HUES64 (cell line): ENCODE measurements at regions not wholly inside any gene's neighbourhood (a gene's known extent, or its start where the extent isn't known, plus 50 kb on each side); places are given as distances from the start of the nearest gene placed in this dataset.
"Not testable (repeated sequence)": the region's sequence is repeated elsewhere in the genome, so short reads cannot be mapped to it uniquely, and the experiment has no call there.

Experiments
- H3K27ac ChIP-seq: 2 replicates; pipeline ENCODE4 v1.7.0; 2013; ENCODE audit warnings: low read depth, low read length, inconsistent platforms
- H3K27me3 ChIP-seq: 2 replicates; pipeline ENCODE4 v1.6.1; 2013; ENCODE audit warnings: mild to moderate bottlenecking, low read length; ENCODE audit not compliant: insufficient read depth
- H3K36me3 ChIP-seq: 2 replicates; pipeline ENCODE4 v1.6.1; 2013; ENCODE audit warnings: mild to moderate bottlenecking, low read length; ENCODE audit not compliant: insufficient read depth
- H3K4me1 ChIP-seq: 2 replicates; pipeline ENCODE4 v1.6.1; 2013; ENCODE audit warnings: mild to moderate bottlenecking, low read length, moderate library complexity; ENCODE audit not compliant: insufficient read depth
- H3K4me3 ChIP-seq: 2 replicates; pipeline ENCODE4 v1.5.1; 2013; ENCODE audit warnings: mild to moderate bottlenecking, low read length, moderate library complexity
- H3K9ac ChIP-seq: 2 replicates; pipeline ENCODE4 v1.6.1; 2013; ENCODE audit warnings: mild to moderate bottlenecking, low read depth, low read length
- H3K9me3 ChIP-seq: 2 replicates; pipeline ENCODE4 v1.6.1; 2013; ENCODE audit warnings: low read depth, low read length; ENCODE audit not compliant: insufficient read depth
- whole genome bisulfite sequencing: fragments of 150-250, 120-280 bp; methylation state at CpG from one replicate; pipeline ENCODE4 v1.1.7; 2013; ENCODE audit warnings: missing lambda C conversion rate; 5-methylcytosine and 5-hydroxymethylcytosine counted together

- H3K4me1 ChIP-seq = no peaks in the 10 kb centered on the region
- 96% methylated on average over 4 of the region's 4 CpGs for WGBS
- H3K4me3 ChIP-seq = no peak overlapping the region
- no peak overlapping the region for H3K9ac ChIP-seq
- no peaks in the 10 kb centered on the region for H3K9me3 ChIP-seq
- no peaks in the 10 kb centered on the region for H3K36me3 ChIP-seq
- H3K27ac ChIP-seq = no peak overlapping the region
- H3K27me3 ChIP-seq = no peaks in the 10 kb centered on the region
These were observed 151.4 kb upstream of the TNFAIP3 start for GRCh38 chr6:137715589-137716045.

GRCh38 chr6:137717074-137718073, 149.7 kb upstream of the TNFAIP3 start:
- no peaks in the 10 kb centered on the region for H3K27me3 ChIP-seq
- no peak overlapping the region for H3K9ac ChIP-seq
- no peaks in the 10 kb centered on the region for H3K9me3 ChIP-seq
- H3K27ac ChIP-seq = no peak overlapping the region
- no peaks in the 10 kb centered on the region for H3K36me3 ChIP-seq
- H3K4me1 ChIP-seq = no peaks in the 10 kb centered on the region
- WGBS = 89% methylated on average over 7 of the region's 7 CpGs
- no peak overlapping the region for H3K4me3 ChIP-seq

GRCh38 chr6:137718903-137719302, 148.2 kb upstream of the TNFAIP3 start:
- H3K4me3 ChIP-seq, H3K27ac ChIP-seq, H3K9ac ChIP-seq, H3K36me3 ChIP-seq, H3K9me3 ChIP-seq, H3K4me1 ChIP-seq, H3K27me3 ChIP-seq: not testable (repeated sequence)
- WGBS = 96% methylated on average over 5 of the region's 5 CpGs

- Histone ChIP-seq H3K27me3 (no peaks in the 10 kb centered on the region), H3K36me3 (no peaks in the 10 kb centered on the region), H3K4me3 (no peak overlapping the region), H3K4me1 (no peaks in the 10 kb centered on the region), H3K9me3 (no peaks in the 10 kb centered on the region), H3K9ac (no peak overlapping the region), H3K27ac (no peak overlapping the region)
- WGBS = 93% methylated on average over 5 of the region's 5 CpGs
These were observed 144.2 kb upstream of the TNFAIP3 start for GRCh38 chr6:137722749-137723272.

GRCh38 chr6:137723273-137724017, 143.6 kb upstream of the TNFAIP3 start:
- Histone ChIP-seq H3K4me1 (no peaks in the 10 kb centered on the region), H3K4me3 (no peak overlapping the region), H3K9me3 (no peaks in the 10 kb centered on the region), H3K9ac (no peak overlapping the region), H3K36me3 (no peaks in the 10 kb centered on the region), H3K27ac (no peak overlapping the region), H3K27me3 (no peaks in the 10 kb centered on the region)
- 90% methylated on average over 4 of the region's 4 CpGs for WGBS

GRCh38 chr6:137724018-137724403, 143.0 kb upstream of the TNFAIP3 start:
- H3K36me3 ChIP-seq = no peaks in the 10 kb centered on the region
- H3K27me3 ChIP-seq = no peaks in the 10 kb centered on the region
- no peak overlapping the region for H3K9ac ChIP-seq
- no peak overlapping the region for H3K4me3 ChIP-seq
- no peaks in the 10 kb centered on the region for H3K9me3 ChIP-seq
- WGBS = 88% methylated on average over 3 of the region's 3 CpGs
- no peaks in the 10 kb centered on the region for H3K4me1 ChIP-seq
- H3K27ac ChIP-seq = no peak overlapping the region

GRCh38 chr6:137724495-137725211, 142.4 kb upstream of the TNFAIP3 start:
- H3K27ac ChIP-seq = no peak overlapping the region
- 98% methylated on average over 9 of the region's 10 CpGs for WGBS
- H3K9ac ChIP-seq = no peak overlapping the region

GRCh38 chr6:137725949-137726348, 141.1 kb upstream of the TNFAIP3 start:
- no peaks in the 10 kb centered on the region for H3K27me3 ChIP-seq
- no peaks in the 10 kb centered on the region for H3K36me3 ChIP-seq
- H3K9ac ChIP-seq = no peak overlapping the region
- 93% methylated on average over 2 of the region's 2 CpGs for WGBS
- H3K4me3 ChIP-seq = no peak overlapping the region
- H3K27ac ChIP-seq = no peak overlapping the region
- H3K4me1 ChIP-seq = no peaks in the 10 kb centered on the region
- no peaks in the 10 kb centered on the region for H3K9me3 ChIP-seq

More at GRCh38 chr6:137724495-137725211, 142.4 kb upstream of the TNFAIP3 start:
- H3K4me3 ChIP-seq = no peak overlapping the region
- H3K9me3 ChIP-seq = no peaks in the 10 kb centered on the region
- no peaks in the 10 kb centered on the region for H3K27me3 ChIP-seq
- no peaks in the 10 kb centered on the region for H3K36me3 ChIP-seq
- H3K4me1 ChIP-seq = no peaks in the 10 kb centered on the region

GRCh38 chr6:137726582-137726981, 140.5 kb upstream of the TNFAIP3 start:
- WGBS = 91% methylated on average over 1 of the region's 1 CpG
- no peaks in the 10 kb centered on the region for H3K9me3 ChIP-seq
- no peaks in the 10 kb centered on the region for H3K27me3 ChIP-seq
- no peak overlapping the region for H3K27ac ChIP-seq
- H3K36me3 ChIP-seq = no peaks in the 10 kb centered on the region
- H3K4me3 ChIP-seq = no peak overlapping the region
- H3K9ac ChIP-seq = no peak overlapping the region
- H3K4me1 ChIP-seq = no peaks in the 10 kb centered on the region

GRCh38 chr6:137727216-137727765, 139.8 kb upstream of the TNFAIP3 start:
- no peaks in the 10 kb centered on the region for H3K36me3 ChIP-seq
- no peak overlapping the region for H3K4me3 ChIP-seq
- H3K4me1 ChIP-seq = no peaks in the 10 kb centered on the region
- H3K9me3 ChIP-seq = no peaks in the 10 kb centered on the region
- no peaks in the 10 kb centered on the region for H3K27me3 ChIP-seq
- H3K27ac ChIP-seq = no peak overlapping the region
- no peak overlapping the region for H3K9ac ChIP-seq
- WGBS = 95% methylated on average over 2 of the region's 4 CpGs
